TTC549 (cell line): ENCODE measurements at regions not wholly inside any gene's neighbourhood (a gene's known extent, or its start where the extent isn't known, plus 50 kb on each side); places are given as distances from the start of the nearest gene placed in this dataset.

Source experiments
- FAIRE-seq: peaks from 2 replicates; lab custom pipeline; 2012; peaks lifted over from hg19 to GRCh38; lab: Jason Lieb, UNC

- FAIRE-seq = no peak
These were observed 256.9 kb upstream of the TPK1 start for GRCh38 chr7:145092766-145093165.

- no peak for FAIRE-seq
These were observed 252.4 kb upstream of the TPK1 start for GRCh38 chr7:145088111-145088745.

GRCh38 chr7:145082366-145083161 is 246.7 kb upstream of the TPK1 start:
- FAIRE-seq = no peak

- no peak for FAIRE-seq
These were observed 229.6 kb upstream of the TPK1 start for GRCh38 chr7:145065473-145065872.

GRCh38 chr7:145064114-145064513 is 228.3 kb upstream of the TPK1 start:
- no peak for FAIRE-seq

- no peak for FAIRE-seq
These were observed 217.9 kb upstream of the TPK1 start for GRCh38 chr7:145053781-145054180.

GRCh38 chr7:145050415-145050814 is 214.6 kb upstream of the TPK1 start:
- FAIRE-seq = no peak

GRCh38 chr7:145036604-145037405 is 201.0 kb upstream of the TPK1 start:
- peak; percentile 11 for FAIRE-seq

- no peak for FAIRE-seq
These were observed 195.3 kb upstream of the TPK1 start for GRCh38 chr7:145031162-145031561.

GRCh38 chr7:145030754-145031153 is 194.9 kb upstream of the TPK1 start:
- FAIRE-seq = no peak

- no peak for FAIRE-seq
These were observed 184.6 kb upstream of the TPK1 start for GRCh38 chr7:145020454-145020853.

GRCh38 chr7:145016068-145016467 is 180.2 kb upstream of the TPK1 start:
- FAIRE-seq = no peak

- FAIRE-seq = no peak
These were observed 174.0 kb upstream of the TPK1 start for GRCh38 chr7:145009876-145010275.

GRCh38 chr7:145005601-145006000 is 169.7 kb upstream of the TPK1 start:
- no peak for FAIRE-seq

- no peak for FAIRE-seq
These were observed 161.7 kb upstream of the TPK1 start for GRCh38 chr7:144997512-144997911.

- no peak for FAIRE-seq
These were observed 159.6 kb upstream of the TPK1 start for GRCh38 chr7:144995495-144995894.

- no peak for FAIRE-seq
These were observed 155.2 kb upstream of the TPK1 start for GRCh38 chr7:144991041-144991440.

- no peak for FAIRE-seq
These were observed 151.8 kb upstream of the TPK1 start for GRCh38 chr7:144987686-144988085.

- no peak for FAIRE-seq
These were observed 146.3 kb upstream of the TPK1 start for GRCh38 chr7:144982133-144982532.

GRCh38 chr7:144975882-144976281 is 140.0 kb upstream of the TPK1 start:
- no peak for FAIRE-seq

GRCh38 chr7:144969787-144970186 is 133.9 kb upstream of the TPK1 start:
- FAIRE-seq = no peak

GRCh38 chr7:144960763-144961162 is 124.9 kb upstream of the TPK1 start:
- FAIRE-seq = no peak

GRCh38 chr7:144957998-144958397 is 122.1 kb upstream of the TPK1 start:
- no peak for FAIRE-seq
